ENCODE measurements at regions not wholly inside any gene's neighbourhood (a gene's known extent, or its start where the extent isn't known, plus 50 kb on each side); places are given as distances from the start of the nearest gene placed in this dataset.

GRCh38 chr2:8453904-8454302 is 228.0 kb upstream of the ID2 start:
- no peak for DNase-seq

- no peak for DNase-seq
Measured at GRCh38 chr2:8454797-8455196, 227.1 kb upstream of the ID2 start.

DNA sequence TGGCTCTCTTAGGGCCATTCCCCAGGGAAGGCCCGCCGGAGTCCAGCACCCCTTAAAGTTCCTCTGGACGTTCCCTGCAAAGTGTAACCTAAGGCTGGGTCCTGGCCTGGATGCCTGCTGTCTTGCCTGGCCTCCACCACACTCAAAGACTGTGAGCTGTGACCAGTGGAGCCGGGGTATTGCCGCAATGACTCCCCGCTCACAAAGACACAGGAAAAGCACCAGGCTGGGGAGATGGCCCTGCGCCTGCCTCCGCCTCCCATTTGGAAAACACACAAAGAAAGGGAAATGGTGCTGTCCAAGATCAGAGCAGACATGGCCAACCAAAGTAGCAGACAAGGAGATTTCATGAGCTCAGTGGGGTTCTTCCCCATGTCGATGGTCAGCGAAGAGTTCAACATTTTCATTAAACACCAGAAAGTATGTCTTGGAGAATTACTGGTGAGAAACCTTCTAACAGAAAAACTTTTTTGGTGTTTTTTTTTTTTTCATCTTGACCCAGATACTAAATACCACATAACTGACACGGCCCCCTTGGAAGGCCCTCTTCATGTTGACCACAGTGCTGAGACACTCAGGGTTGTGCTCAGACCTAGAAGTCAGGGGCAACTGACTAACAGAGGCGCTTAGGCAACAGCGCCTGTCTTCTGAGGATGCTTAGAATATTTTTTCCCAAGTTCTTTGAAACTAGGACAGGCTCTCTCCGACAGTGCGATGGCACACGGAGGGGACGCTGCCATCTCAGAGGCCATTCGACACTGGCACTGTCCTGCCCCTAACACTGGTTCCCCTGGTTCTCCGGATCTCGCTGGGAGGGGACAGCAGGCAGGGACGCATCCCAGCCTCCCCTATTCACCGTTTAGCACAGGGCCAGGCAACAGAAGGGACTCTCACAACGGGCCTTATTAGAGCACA is 226.4 kb upstream of the ID2 start:
- DNase-seq, result peak; percentile 26

DNA sequence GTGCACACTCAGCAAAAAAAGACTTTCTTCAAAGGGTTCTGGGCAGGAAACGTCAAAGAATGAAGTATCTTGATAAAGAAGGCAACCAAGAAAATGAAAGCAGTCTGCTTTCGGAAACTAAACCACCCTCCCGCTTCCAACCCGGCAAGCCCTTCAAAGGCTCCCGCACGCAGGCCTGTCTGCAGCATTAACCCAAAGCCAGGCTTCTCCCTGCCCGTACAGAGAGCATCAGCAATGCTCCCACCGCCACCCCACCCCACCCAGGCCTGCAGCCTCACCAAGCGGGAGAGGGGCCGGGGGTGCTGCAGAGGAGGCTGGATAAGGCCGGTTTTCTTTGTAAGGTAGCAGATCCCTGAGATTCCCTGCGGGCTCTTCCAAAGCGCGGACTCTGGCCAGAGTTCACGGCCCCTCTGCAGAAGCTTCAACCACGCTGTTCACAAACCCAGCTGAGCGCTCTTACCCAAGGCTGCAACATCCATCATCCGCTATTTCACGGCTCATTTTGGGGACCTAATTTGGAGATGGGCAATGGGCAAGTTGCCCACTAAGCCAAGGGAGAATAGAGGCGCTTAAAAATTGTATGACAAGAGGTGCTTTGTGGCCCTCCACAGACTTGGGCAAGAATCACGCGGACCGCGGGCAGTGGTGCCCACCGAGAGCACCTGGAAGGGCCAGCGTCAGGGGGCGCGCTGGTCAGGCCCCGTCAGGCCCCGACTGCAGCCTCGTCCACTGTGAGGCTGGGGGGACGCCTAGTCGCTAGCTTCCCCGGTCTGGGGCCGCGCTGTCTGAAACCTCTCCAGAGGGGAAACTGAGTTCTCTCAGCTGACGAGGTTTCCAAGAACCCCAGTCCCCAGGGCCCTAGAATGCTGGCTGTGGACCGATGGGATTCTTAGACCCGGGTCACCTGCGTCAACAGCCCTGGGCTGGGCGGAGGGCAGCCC is 225.4 kb upstream of the ID2 start:
- peak; percentile 73 for DNase-seq

- peak; percentile 43 for DNase-seq
Measured at GRCh38 chr2:8457092-8457481, 224.8 kb upstream of the ID2 start.

DNA sequence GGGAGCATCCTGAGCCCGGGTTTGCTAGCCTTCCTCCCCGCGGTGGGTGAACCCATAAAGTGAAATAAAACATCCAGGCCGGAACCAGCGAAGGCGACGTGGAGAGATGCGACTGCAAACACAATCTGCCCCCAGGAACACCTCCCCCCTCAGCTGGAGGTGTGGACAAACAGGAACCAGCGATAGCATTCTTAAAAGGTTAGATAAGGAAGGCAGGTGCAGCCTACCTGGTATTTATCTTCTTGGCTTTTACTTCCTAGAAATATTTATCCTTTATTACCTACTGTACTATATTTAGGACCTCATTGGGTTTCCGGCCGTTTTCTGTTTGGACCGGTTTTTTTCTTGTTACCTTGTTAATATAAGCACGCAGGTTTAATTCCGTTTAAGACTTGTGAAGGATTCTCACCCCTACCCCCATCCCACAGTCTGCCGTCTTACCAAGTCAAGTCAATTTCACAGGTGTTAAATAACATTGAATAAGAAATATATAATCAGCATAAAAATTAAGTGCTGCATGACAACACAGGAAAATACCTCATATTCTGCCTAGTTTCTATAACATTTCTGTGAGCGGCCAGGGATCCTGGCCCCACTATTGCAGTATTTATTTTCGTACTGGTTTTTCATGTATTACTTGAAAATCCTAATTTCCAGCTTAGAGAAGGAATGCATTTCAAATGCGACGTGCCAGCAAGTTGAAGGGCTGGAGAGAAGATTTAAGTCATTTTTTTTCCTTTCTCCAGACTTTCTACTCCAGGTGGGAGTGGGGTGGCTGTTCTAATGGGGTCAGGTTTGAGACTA is 224.0 kb upstream of the ID2 start:
- peak; percentile 48 for DNase-seq

- no peak for DNase-seq
Measured at GRCh38 chr2:8458503-8459459, 223.1 kb upstream of the ID2 start.

DNA sequence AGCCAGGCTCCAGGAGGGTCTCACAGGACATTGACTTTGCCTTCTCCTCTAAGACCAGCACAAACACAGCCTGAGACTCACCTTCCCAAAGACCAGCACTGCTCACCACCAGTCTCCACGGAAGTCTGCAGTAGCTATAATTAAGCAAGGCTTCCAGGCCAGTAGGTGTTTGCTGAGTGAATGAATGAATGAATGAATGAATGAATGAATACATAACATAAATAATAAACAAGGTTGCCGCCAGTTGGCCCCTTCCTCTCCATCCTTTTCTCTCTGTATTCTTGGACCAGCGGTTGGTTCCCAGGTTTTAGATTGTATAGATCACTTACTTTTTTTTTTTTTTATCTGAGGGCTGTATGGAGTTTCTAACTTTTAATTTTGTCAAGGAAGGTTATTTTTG is 222.4 kb upstream of the ID2 start:
- DNase-seq, result no peak

DNA sequence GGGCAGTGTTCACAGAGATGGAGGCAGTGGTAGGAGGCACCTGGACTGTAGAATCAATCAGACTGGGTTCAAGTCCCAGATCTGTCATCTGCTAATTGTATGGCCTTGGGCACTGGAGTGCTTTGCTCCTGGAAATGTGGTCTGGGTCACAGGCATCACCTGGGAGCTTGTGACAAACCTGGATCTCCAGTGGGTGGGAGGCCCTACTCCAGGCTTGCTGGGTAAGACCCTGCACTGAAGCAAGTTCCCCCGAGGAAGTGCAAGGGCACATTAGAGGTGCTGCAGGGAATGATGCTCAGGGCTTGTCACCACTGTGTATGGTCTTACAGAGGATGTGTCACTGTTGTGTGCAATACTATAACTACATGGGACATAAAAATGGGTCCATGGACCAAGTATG is 220.5 kb upstream of the ID2 start:
- no peak for DNase-seq

DNA sequence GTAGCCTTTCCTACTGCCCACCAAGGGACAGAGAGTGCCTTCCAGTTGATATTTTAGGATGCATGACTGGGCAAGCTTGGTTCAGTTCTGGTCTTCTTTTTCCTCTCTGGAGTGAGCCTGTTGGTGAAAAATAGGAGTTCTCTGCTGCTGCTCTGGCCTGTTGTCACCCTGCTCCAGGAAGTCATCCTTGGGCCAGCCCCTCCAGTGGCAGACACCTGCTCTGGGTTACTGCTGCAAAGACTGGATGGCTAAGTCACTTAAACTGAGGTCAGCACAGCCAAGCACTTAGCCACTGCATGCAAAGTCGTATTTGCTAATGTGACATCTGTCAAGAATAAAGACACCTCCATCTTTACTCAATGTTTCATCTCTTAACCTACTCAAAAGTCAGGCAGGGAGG is 219.6 kb upstream of the ID2 start:
- no peak for DNase-seq

GRCh38 chr2:8462899-8463648 is 218.8 kb upstream of the ID2 start:
- DNase-seq, result no peak

DNA sequence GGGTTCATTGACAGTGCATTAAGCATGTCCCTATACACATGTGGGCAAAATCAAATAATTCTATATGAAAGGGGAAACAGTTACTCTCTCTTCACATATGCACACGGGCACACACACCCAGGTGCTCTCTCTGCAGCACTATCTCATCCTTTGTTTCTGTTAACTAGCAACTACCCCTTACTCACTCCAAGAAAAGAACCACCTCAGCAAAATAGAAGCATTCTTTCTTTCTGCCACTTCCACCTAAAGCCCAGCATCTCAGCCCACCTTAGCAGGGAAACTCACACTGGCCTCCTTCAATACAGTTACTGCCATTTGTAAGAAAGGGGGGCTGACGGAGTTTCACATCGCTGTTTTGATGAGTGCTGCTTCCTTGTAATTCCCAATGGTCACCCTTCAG is 216.3 kb upstream of the ID2 start:
- DNase-seq, result no peak

DNA sequence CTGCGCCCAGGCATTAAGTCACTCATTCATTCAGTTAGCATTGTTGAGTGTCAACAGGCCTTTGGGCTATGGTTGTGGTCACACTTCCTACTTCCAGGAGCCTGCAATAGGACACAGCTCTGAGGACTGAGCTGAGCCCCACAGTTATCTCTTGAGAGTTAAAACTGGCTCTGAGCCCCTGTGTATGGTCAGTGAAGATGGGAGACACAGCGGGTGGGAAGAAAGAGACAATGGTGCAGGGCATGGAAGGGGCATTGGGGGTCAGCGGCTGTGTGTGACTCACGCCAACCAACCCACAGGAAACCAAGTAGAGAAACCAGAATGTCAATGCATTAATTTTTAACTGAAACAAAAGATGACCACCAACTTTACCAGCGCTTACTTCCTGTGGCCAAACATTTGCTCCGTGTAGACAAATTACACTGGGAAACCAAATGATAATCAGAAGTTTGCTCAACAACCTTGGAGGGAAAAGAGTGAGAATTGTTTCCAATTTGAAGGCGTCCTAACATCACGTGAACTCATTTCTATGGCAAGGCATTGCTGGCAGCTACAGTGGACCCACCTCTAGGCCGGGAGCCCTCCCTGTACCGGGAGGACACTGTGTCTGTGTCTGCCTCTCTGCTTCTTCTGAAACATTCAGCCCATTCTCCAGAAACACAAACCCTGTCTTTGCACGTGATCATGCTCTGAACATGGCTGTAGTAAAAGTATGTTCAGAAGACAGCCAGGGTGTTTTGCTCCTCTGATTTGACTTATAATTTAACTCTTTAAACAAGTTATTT is 212.0 kb upstream of the ID2 start:
- DNase-seq, result no peak

DNA sequence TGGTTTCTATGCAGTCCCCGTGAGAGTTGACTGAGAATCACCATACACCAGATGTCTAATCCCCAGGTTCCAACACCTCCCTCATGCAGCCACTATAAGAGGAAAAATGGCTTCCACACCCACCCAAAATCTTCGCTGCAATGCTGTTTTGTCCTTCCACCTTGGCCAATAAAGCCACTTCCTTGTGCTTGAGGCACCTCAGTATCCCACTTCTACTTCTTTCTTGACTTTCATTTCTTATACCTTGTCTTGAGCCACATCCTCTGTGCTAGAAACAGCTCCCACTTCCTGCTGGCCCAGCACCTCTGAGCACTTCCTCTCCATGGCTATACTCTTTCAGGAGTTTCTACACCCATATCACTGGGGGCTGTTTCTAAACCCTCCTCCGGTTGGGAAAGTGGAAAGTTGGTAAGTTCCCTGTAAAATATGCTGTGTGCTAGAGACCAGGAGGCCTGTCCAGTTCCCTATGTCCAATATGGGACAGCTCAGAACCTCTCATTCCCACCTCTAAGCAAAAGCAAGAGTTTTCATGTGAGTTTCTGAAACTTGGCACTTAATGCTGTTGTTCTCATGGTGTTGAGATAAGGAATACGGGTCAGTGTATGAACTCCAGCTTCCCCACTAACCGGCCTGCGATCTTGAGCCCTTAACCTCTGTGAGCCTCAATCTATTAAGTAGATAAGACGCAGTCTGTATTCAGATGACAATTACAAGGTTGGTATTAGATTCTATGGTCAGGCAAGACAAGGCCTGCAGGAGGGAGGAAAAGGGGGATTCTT is 209.1 kb upstream of the ID2 start:
- peak; percentile 43 for DNase-seq

DNA sequence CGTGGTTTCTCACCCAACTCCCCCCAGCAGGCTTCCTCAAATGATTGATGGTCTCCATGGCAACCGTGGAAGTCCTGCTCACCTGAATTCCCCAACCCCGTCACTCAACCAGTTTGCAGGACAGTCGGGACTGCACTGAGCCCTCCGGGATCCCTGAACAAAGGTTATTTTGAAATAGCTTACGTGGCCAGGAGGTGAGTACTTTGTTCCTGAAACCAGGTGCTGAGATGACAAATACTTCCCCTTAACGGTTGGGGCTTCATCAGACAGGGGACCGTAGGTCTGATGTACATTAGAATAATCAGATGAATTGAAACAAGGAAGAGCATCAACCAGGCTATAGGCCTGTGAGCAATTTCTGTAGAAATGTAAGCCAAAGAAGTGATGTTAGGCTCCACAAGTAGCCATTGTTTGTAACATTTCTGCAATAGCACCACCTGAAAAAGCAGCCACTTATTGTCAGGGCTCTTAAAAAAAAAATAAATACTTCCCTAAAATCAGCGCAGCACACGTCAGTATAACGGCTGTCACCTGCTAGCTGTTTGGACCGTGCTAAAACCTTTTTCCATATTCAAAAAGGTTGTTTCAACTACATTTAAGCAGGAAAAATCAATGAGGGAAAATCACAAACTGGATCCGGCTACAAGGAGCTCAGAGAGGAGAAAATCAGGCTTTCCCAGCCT is 206.4 kb upstream of the ID2 start:
- DNase-seq, result peak; percentile 66

DNA sequence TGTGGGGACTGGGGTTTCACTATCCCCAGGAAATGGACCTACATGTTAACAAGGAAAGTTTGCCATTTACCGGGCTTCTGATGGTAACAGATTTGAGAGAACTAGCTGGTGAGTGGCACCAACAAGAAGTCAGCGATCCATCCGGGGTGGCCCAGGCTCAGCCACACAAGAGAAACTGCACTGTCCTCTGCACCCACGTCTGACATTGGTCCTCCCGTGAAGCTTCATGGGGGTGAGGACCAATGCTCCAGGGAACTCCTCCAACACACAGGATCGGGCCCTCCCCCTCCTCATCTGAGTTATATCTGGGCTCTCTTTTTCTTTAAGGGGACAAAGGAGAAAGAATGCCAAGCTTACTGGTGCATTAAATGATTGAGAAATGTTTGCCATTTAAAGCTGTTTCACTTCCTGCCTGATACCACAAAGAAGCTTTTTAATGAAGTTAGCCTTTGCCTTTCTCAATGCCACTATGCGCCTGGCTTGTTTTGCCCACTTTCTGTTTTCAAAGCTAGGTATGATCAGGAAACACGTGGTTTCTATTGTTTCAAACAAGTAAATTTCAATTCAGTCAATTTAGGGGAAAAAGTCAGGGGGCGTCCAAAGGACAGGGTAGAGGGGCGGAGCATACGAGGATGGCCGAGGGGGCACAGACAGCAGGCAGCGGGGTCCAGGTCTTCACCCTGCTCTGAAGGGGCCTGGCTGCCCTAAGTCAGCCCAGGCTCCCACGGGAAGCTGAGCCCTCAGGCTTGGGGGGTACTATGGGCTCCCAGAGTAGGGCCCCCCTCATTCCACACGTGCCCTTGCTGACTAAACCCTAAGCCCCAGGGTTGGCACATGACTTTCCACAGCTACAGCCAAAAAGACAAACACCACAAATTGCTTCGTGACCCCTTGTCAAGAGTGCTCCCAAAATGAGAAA is 204.0 kb upstream of the ID2 start:
- DNase-seq, result peak; percentile 67

GRCh38 chr2:8478471-8478793 is 203.4 kb upstream of the ID2 start:
- DNase-seq, result no peak

- DNase-seq, result no peak
Measured at GRCh38 chr2:8479298-8479697, 202.6 kb upstream of the ID2 start.
